ENCODE measurements at regions not wholly inside any gene's neighbourhood (a gene's known extent, or its start where the extent isn't known, plus 50 kb on each side); places are given as distances from the start of the nearest gene placed in this dataset.
"Not testable (repeated sequence)": the region's sequence is repeated elsewhere in the genome, so short reads cannot be mapped to it uniquely, and the experiment has no call there.

GRCh38 chr12:38427442-38427841 is 110.9 kb downstream of the ALG10B start:
- DNase-seq = no peak
- Mint-ChIP-seq H3K9me3 (peaks cover 4% of the 10 kb centered on the region), H3K4me1 (ENCODE audit: low read depth) (no peaks in the 10 kb centered on the region), H3K4me3 (no peak overlapping the region), H3K36me3 (ENCODE audit: low read depth) (no peaks in the 10 kb centered on the region), H3K27me3 (ENCODE audit: low read depth) (no peaks in the 10 kb centered on the region), H3K27ac (no peak overlapping the region)
- intact Hi-C loops (cut with micrococcal nuclease) = no loop called here
- CTCF ChIA-PET = no interaction called here

- Mint-ChIP-seq H3K9me3 (peaks cover 10% of the 10 kb centered on the region), H3K4me1 (ENCODE audit: low read depth) (no peaks in the 10 kb centered on the region), H3K27me3 (ENCODE audit: low read depth) (no peaks in the 10 kb centered on the region), H3K4me3 (no peak overlapping the region), H3K36me3 (ENCODE audit: low read depth) (no peaks in the 10 kb centered on the region), H3K27ac (no peak overlapping the region)
- CTCF ChIA-PET = no interaction called here
- intact Hi-C loops (cut with micrococcal nuclease) = no loop called here
- no peak for DNase-seq
Measured at GRCh38 chr12:38431921-38432320, 115.3 kb downstream of the ALG10B start.

GRCh38 chr12:38441871-38442281 is 125.3 kb downstream of the ALG10B start:
- CTCF ChIA-PET; H3K27me3 Mint-ChIP-seq (ENCODE audit: low read depth); DNase-seq; H3K4me3 Mint-ChIP-seq; intact Hi-C loops (cut with micrococcal nuclease); H3K4me1 Mint-ChIP-seq (ENCODE audit: low read depth); H3K9me3 Mint-ChIP-seq; H3K27ac Mint-ChIP-seq; H3K36me3 Mint-ChIP-seq (ENCODE audit: low read depth): not testable (repeated sequence)

- Mint-ChIP-seq H3K27ac (no peak overlapping the region), H3K4me3 (no peak overlapping the region), H3K4me1 (ENCODE audit: low read depth) (no peaks in the 10 kb centered on the region), H3K9me3 (peaks cover 3% of the 10 kb centered on the region), H3K36me3 (ENCODE audit: low read depth) (no peaks in the 10 kb centered on the region), H3K27me3 (ENCODE audit: low read depth) (no peaks in the 10 kb centered on the region)
- CTCF ChIA-PET = no interaction called here
- intact Hi-C loops (cut with micrococcal nuclease) = no loop called here
- DNase-seq = no peak
Measured at GRCh38 chr12:38445040-38445439, 128.5 kb downstream of the ALG10B start.

GRCh38 chr12:38448991-38449390 is 132.4 kb downstream of the ALG10B start:
- CTCF ChIA-PET = no interaction called here
- Mint-ChIP-seq H3K4me3 (no peak overlapping the region), H3K4me1 (ENCODE audit: low read depth) (no peaks in the 10 kb centered on the region), H3K36me3 (ENCODE audit: low read depth) (no peaks in the 10 kb centered on the region), H3K9me3 (peaks cover 6% of the 10 kb centered on the region), H3K27me3 (ENCODE audit: low read depth) (no peaks in the 10 kb centered on the region), H3K27ac (no peak overlapping the region)
- DNase-seq = no peak
- intact Hi-C loops (cut with micrococcal nuclease) = no loop called here

GRCh38 chr12:38456537-38457120 is 140.1 kb downstream of the ALG10B start:
- H3K4me3 Mint-ChIP-seq = no peak overlapping the region
- CTCF ChIA-PET = no interaction called here
- no peaks in the 10 kb centered on the region for H3K36me3 Mint-ChIP-seq (ENCODE audit: low read depth)
- no peak for DNase-seq
- intact Hi-C loops (cut with micrococcal nuclease) = no loop called here
- H3K4me1 Mint-ChIP-seq (ENCODE audit: low read depth) = no peaks in the 10 kb centered on the region
- no peaks in the 10 kb centered on the region for H3K9me3 Mint-ChIP-seq
- H3K27ac Mint-ChIP-seq = no peak overlapping the region
- H3K27me3 Mint-ChIP-seq (ENCODE audit: low read depth) = no peaks in the 10 kb centered on the region

GRCh38 chr12:38465020-38465419 is 148.4 kb downstream of the ALG10B start:
- intact Hi-C loops (cut with micrococcal nuclease) = no loop called here
- peaks cover 1% of the 10 kb centered on the region for H3K9me3 Mint-ChIP-seq
- DNase-seq = no peak
- H3K36me3 Mint-ChIP-seq (ENCODE audit: low read depth) = no peaks in the 10 kb centered on the region
- H3K4me3 Mint-ChIP-seq = no peak overlapping the region
- no peak overlapping the region for H3K27ac Mint-ChIP-seq
- CTCF ChIA-PET = interaction anchor here (0.8 kb wide), 1 partner anchor 10 kb away, joined by 3 read pairs; no protein-coding TSS in a partner anchor
- no peaks in the 10 kb centered on the region for H3K4me1 Mint-ChIP-seq (ENCODE audit: low read depth)
- H3K27me3 Mint-ChIP-seq (ENCODE audit: low read depth) = no peaks in the 10 kb centered on the region

GRCh38 chr12:38469715-38470114 is 153.1 kb downstream of the ALG10B start:
- Mint-ChIP-seq H3K27ac (no peak overlapping the region), H3K27me3 (ENCODE audit: low read depth) (no peaks in the 10 kb centered on the region), H3K4me1 (ENCODE audit: low read depth) (no peaks in the 10 kb centered on the region), H3K36me3 (ENCODE audit: low read depth) (no peaks in the 10 kb centered on the region), H3K4me3 (no peak overlapping the region), H3K9me3 (peaks cover 3% of the 10 kb centered on the region)
- intact Hi-C loops (cut with micrococcal nuclease) = no loop called here
- DNase-seq = no peak
- CTCF ChIA-PET = no interaction called here

- intact Hi-C loops (cut with micrococcal nuclease) = no loop called here
- H3K4me3 Mint-ChIP-seq = no peak overlapping the region
- no peak overlapping the region for H3K27ac Mint-ChIP-seq
- CTCF ChIA-PET = no interaction called here
- H3K9me3 Mint-ChIP-seq = peaks cover 5% of the 10 kb centered on the region
- H3K27me3 Mint-ChIP-seq (ENCODE audit: low read depth) = no peaks in the 10 kb centered on the region
- H3K4me1 Mint-ChIP-seq (ENCODE audit: low read depth) = no peaks in the 10 kb centered on the region
- DNase-seq = no peak
- no peaks in the 10 kb centered on the region for H3K36me3 Mint-ChIP-seq (ENCODE audit: low read depth)
Measured at GRCh38 chr12:38477340-38478090, 160.9 kb downstream of the ALG10B start.

- no peak overlapping the region for H3K4me3 Mint-ChIP-seq
- no peaks in the 10 kb centered on the region for H3K9me3 Mint-ChIP-seq
- H3K36me3 Mint-ChIP-seq (ENCODE audit: low read depth) = no peaks in the 10 kb centered on the region
- DNase-seq = no peak
- CTCF ChIA-PET = interaction anchor here (0.6 kb wide), 1 partner anchor 101 kb away, joined by 3 read pairs; no protein-coding TSS in a partner anchor
- H3K27ac Mint-ChIP-seq = no peak overlapping the region
- no peaks in the 10 kb centered on the region for H3K27me3 Mint-ChIP-seq (ENCODE audit: low read depth)
- H3K4me1 Mint-ChIP-seq (ENCODE audit: low read depth) = no peaks in the 10 kb centered on the region
- intact Hi-C loops (cut with micrococcal nuclease) = no loop called here
Measured at GRCh38 chr12:38480594-38480993, 164.0 kb downstream of the ALG10B start.

- intact Hi-C loops (cut with micrococcal nuclease) = no loop called here
- no peak for DNase-seq
- Mint-ChIP-seq H3K36me3 (ENCODE audit: low read depth) (no peaks in the 10 kb centered on the region), H3K9me3 (peaks cover 5% of the 10 kb centered on the region), H3K27me3 (ENCODE audit: low read depth) (no peaks in the 10 kb centered on the region), H3K4me3 (no peak overlapping the region), H3K4me1 (ENCODE audit: low read depth) (no peaks in the 10 kb centered on the region), H3K27ac (no peak overlapping the region)
- CTCF ChIA-PET = no interaction called here
Measured at GRCh38 chr12:38484821-38485449, 168.4 kb downstream of the ALG10B start.

- CTCF ChIA-PET = no interaction called here
- H3K27me3 Mint-ChIP-seq (ENCODE audit: low read depth) = no peaks in the 10 kb centered on the region
Measured at GRCh38 chr12:38488866-38489265, 172.3 kb downstream of the ALG10B start.

GRCh38 chr12:38490073-38490472 is 173.5 kb downstream of the ALG10B start:
- Mint-ChIP-seq H3K4me3 (no peak overlapping the region), H3K9me3 (peaks cover 5% of the 10 kb centered on the region)

More at GRCh38 chr12:38488866-38489265, 172.3 kb downstream of the ALG10B start:
- no peak for DNase-seq
- H3K36me3 Mint-ChIP-seq (ENCODE audit: low read depth) = no peaks in the 10 kb centered on the region
- H3K4me1 Mint-ChIP-seq (ENCODE audit: low read depth) = no peaks in the 10 kb centered on the region
- H3K4me3 Mint-ChIP-seq = no peak overlapping the region
- H3K27ac Mint-ChIP-seq = no peak overlapping the region
- intact Hi-C loops (cut with micrococcal nuclease) = no loop called here
- H3K9me3 Mint-ChIP-seq = peaks cover 5% of the 10 kb centered on the region

More at GRCh38 chr12:38490073-38490472, 173.5 kb downstream of the ALG10B start:
- Mint-ChIP-seq H3K27ac (no peak overlapping the region), H3K4me1 (ENCODE audit: low read depth) (no peaks in the 10 kb centered on the region), H3K27me3 (ENCODE audit: low read depth) (no peaks in the 10 kb centered on the region), H3K36me3 (ENCODE audit: low read depth) (no peaks in the 10 kb centered on the region)
- DNase-seq = no peak
- intact Hi-C loops (cut with micrococcal nuclease) = no loop called here
- CTCF ChIA-PET = no interaction called here
